HS-5 (cell line): ENCODE measurements at regions not wholly inside any gene's neighbourhood (a gene's known extent, or its start where the extent isn't known, plus 50 kb on each side); places are given as distances from the start of the nearest gene placed in this dataset.

Experiments
- DNase-seq: peaks from one replicate; pipeline ENCODE4 v3.0.0-alpha.2; 2012; ENCODE audit warnings: low read depth

DNA sequence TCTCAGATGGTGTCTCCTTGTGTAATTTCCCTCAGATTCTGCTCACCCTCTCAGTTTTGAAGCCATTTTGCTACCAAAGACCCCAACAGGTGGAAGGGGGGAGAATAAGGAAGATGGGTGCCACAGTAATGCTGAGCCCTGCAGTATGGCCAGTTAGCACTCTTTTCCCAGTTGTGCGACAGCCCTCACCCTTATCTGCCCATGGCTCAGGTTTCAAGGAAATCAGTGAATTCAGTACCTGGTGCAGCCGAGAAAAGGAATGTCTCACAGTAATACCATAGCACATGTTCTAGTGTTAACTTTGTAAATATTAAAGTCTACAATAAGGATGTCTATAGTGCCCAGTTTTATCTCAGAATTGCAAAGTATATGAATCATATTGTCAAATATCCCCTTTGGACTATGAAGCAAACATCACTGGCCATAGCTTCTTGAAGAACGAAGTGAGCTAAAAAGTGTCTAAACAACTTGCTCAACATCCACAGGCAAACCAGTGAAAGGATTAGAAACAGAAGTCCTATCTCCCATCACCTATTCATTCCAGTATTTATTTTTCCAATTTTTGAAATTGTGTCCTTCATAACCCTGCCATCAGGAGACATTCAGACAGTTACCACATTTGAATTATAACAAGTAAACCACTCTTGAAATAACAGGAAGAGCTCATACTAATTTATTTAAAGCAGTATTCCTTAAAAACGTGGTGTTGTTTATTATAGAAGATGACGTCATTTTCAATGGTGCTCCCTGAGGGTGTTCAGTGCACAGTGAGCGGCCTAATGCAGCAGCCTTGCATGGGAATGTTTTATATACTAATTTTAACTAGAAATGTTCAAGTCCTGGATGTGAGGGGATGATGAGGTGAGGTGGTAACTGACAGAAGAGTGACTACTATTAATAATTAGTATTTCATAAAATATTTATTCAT, 366.2 kb downstream of the TFAP2A start:
- DNase-seq: no peak

DNA sequence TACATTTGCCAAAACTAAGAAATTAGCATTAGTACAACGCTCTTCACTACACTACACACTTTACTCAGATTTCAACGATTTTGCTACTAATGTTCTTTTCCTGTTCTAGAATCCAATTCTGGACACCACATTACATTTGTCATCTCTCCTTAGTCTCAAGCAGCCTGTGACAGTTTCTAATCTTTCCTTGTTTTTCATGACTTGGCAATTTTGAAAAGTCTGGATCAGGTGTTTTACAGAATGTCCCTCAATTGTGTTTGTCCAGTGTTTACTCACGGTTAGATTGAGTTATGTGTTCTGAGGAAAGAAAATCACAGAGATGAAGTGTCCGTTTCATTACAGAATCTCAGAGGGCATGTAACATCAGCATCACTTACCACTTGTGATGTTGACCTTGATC, 372.6 kb downstream of the TFAP2A start:
- DNase-seq: no peak

GRCh38 chr6:10033223-10033829, 381.5 kb downstream of the TFAP2A start:
- DNase-seq: no peak

- DNase-seq: no peak
These were observed 383.3 kb downstream of the TFAP2A start for GRCh38 chr6:10031617-10032016.

DNA sequence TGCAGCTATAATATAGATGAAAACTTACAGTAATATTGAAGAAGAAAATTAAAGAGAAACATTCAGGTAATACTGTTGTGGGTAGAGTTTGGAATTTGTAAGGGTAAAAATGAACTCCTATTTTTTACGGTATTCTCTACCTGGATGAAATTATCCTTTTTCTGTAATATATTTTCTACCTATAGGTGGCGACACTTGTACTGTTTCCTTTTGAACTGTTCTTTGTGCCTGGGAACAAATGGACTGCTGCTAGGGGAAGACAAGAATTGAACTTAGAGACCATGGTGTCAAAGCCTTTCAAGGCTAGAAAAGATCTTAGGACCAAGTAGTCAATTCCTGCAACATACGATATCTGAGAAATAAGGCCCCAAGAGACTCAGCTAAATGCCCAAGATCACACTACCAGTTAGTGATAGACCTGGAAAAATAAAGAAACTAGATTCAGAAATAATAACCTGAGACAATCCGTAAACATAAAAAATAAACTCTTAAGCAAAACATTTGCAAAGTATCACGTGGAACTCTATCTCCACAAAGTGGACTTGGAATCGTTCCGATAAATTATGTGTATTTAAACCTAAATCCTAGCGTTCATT, 383.8 kb downstream of the TFAP2A start:
- DNase-seq: peak; percentile 15

DNA sequence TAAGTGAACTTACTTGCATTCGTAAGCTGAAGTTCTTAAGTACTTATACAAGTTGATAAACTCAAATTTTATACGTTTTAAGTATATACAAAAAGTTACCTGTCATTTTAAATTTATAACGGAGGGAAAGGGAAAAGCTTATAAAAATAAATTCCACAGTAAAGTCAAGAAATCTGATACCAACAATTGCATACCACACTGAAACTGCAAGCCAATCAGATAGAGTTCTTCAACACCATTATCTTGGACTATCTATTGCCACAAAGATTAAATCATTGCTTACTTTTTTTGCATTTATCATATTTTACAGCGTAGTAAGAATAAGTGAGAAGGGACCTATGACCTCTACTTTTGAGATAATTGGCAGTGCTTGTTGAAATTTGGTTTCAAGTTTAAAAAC, 386.7 kb downstream of the TFAP2A start:
- no peak for DNase-seq

DNA sequence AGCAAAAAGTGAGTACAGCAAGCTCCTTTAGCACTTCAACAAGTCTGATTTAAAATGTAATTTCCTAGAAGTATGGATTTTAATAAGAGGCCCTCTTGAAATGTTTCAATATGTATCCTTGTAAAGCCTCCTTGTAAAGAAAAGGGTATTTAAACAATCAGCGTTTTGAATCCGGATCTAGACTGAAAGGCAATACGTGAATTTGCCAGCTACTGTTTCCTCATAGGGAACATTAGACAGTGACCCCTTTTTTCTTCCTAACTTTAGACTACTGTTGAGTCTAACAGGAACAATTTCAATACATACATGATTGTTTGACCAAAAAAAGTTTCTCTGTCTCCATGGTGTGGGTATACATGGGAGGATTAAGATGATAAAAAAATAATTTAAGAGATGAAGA, 395.0 kb downstream of the TFAP2A start:
- no peak for DNase-seq

GRCh38 chr6:10014557-10014956, 400.3 kb downstream of the TFAP2A start:
- DNase-seq: no peak

DNA sequence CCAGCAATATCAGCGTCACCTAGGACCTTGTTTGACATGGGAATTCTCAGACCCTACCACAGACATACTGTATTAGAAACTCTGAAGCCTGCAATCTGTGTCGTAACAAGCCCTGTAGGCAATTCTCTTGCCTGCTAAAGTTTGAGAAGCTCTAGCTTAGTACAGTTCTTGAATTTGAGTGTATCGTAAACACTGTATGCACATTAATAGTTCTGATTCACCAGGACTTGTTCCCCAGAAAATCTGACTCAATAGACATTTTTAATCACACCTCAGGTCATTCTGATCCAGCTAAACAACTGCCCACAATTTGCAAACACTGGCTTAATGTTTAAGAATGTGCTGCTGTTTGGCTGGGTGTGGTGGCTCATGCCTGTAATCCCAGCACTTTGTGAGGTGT, 414.3 kb downstream of the TFAP2A start:
- DNase-seq: no peak

GRCh38 chr6:9999796-10000195, 415.1 kb downstream of the TFAP2A start:
- no peak for DNase-seq

DNA sequence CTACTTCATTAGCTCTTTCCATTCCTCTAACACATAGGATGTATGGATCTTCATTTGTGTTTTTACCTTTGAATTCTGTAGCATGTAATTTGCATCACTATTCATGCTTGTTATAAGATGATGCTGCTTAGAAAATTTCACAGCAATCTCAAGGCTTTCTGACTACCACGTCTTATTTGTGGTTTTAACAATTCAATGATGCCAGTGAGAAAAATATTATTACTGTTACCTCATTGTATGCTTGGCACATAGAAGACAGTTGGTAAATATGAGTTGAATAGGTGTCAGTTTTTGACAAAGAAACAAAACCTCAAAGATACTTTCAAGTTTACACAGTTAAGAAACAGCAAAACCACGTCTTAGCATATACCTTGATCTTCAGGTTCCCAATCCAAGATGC, 428.6 kb downstream of the TFAP2A start:
- DNase-seq: no peak

DNA sequence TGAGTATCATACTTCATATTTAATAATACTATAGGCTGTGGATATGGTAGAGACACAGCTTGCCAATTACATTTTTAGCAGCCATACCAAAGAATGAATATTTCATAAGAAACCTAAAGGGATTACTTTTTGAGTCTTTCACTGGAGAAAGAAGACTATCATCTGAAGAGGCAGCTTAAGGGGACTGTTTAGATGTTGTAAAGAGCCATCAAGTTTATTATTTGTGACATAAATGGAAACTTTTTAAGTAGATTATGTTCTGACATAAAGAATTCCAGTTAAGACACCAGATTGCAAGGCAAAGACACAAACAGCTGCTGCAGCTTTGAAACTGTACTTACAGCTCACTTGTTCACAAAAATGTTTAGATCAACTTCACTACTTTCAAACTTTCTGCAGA, 429.4 kb downstream of the TFAP2A start:
- DNase-seq: no peak

GRCh38 chr6:9984607-9985006, 430.3 kb downstream of the TFAP2A start:
- no peak for DNase-seq

- DNase-seq: no peak
These were observed 431.7 kb downstream of the TFAP2A start for GRCh38 chr6:9983168-9983567.

- no peak for DNase-seq
These were observed 432.7 kb downstream of the TFAP2A start for GRCh38 chr6:9982215-9982614.

- no peak for DNase-seq
These were observed 434.9 kb downstream of the TFAP2A start for GRCh38 chr6:9979996-9980395.

DNA sequence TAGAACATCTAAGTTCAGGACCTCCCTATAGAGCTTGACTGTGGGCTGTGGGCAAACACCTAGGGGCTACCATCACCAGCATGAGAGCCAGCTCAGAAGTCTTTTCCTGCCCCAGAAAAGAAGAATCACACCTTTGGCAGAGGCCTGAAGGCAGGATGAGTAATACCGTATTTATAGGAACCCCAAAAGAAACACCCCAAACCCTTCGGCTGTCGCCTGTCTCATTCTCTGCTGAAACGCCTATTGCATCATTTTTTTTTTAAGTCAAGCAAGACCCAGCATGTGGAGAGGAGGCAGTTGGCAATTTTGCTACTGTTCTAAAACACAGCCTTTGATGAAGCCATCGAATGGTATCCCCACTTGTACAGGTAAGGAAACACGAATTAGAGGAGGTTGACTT, 436.4 kb downstream of the TFAP2A start:
- DNase-seq: no peak

DNA sequence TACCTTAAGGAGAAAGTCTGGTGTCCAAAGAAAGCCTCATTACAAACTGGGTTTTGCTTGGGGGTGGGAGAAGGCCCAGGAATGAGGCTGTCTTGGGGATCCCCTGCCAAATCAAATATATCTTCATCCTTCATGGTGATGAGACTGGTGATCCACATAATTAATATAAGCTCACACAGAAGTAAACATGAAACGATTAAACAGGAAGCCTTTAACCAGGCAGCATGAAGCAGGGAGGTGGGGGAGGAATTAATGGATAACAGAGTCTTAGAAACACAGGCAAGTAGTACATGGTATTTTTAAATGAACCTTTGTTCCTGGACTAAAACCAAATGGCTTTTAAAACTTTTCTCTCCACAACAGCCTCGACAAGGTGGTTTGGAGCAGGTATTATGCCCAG, 437.5 kb downstream of the TFAP2A start:
- DNase-seq: no peak

GRCh38 chr6:9961646-9962045, 453.2 kb downstream of the TFAP2A start:
- DNase-seq: no peak

DNA sequence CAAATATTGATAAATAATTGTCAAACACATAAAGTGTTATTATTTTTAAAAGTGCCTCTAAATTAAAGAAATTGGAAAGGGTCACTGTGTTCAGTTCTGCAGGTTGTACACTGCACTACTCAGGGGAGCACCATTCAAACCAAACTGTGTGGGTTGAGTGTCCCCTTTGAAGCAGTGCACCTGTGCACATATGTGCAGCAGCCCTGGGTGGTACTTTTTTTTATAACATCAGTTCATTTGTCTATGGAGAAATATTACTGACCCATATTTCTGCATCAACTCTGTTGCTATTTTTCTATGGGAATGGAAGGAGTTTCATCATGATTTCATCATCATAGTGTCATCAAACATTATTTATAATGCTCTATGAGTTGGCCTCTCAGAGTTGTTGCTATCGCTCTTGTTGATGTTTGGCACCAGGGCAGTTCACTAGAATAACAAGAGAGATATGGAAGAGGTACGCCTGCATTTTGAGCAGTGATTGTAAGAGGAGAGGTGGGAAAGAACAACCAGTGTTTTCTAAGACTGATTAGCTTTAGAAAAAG, 457.6 kb downstream of the TFAP2A start:
- no peak for DNase-seq

GRCh38 chr6:9948678-9949077, 466.2 kb downstream of the TFAP2A start:
- no peak for DNase-seq

GRCh38 chr6:9943986-9944385, 470.9 kb downstream of the TFAP2A start:
- no peak for DNase-seq

GRCh38 chr6:9943026-9943425, 471.8 kb downstream of the TFAP2A start:
- no peak for DNase-seq
